ENCODE measurements at regions not wholly inside any gene's neighbourhood (a gene's known extent, or its start where the extent isn't known, plus 50 kb on each side); places are given as distances from the start of the nearest gene placed in this dataset.

- FAIRE-seq (no peak), DNase-seq (ENCODE audit: insufficient read length, low spot score) (no peak)
- TF ChIP-seq POLR2A (IDR thresholded peaks at IDR 0.05; ENCODE audit: low read depth, low read length) = no peak
These were observed 492.3 kb upstream of the PRMT6 start for GRCh38 chr1:106564192-106564591.

- TF ChIP-seq POLR2A (IDR thresholded peaks at IDR 0.05; ENCODE audit: low read depth, low read length) = no peak
- FAIRE-seq (no peak), DNase-seq (ENCODE audit: insufficient read length, low spot score) (no peak)
These were observed 488.1 kb upstream of the PRMT6 start for GRCh38 chr1:106568201-106568974.

GRCh38 chr1:106571109-106571508 is 485.4 kb upstream of the PRMT6 start:
- DNase-seq (ENCODE audit: insufficient read length, low spot score) (no peak), FAIRE-seq (no peak)
- TF ChIP-seq POLR2A (IDR thresholded peaks at IDR 0.05; ENCODE audit: low read depth, low read length) = no peak

GRCh38 chr1:106584107-106584506 is 472.4 kb upstream of the PRMT6 start:
- DNase-seq (ENCODE audit: insufficient read length, low spot score) = no peak
- TF ChIP-seq POLR2A (IDR thresholded peaks at IDR 0.05; ENCODE audit: low read depth, low read length) = no peak
- FAIRE-seq = no peak

- no peak for TF ChIP-seq POLR2A (IDR thresholded peaks at IDR 0.05; ENCODE audit: low read depth, low read length)
- DNase-seq (ENCODE audit: insufficient read length, low spot score) = no peak
- FAIRE-seq = no peak
These were observed 471.8 kb upstream of the PRMT6 start for GRCh38 chr1:106584676-106585075.

- FAIRE-seq (no peak), DNase-seq (ENCODE audit: insufficient read length, low spot score) (no peak)
- no peak for TF ChIP-seq POLR2A (IDR thresholded peaks at IDR 0.05; ENCODE audit: low read depth, low read length)
These were observed 455.8 kb upstream of the PRMT6 start for GRCh38 chr1:106600626-106601025.

- FAIRE-seq (no peak), DNase-seq (ENCODE audit: insufficient read length, low spot score) (no peak)
- no peak for TF ChIP-seq POLR2A (IDR thresholded peaks at IDR 0.05; ENCODE audit: low read depth, low read length)
These were observed 452.9 kb upstream of the PRMT6 start for GRCh38 chr1:106603616-106604015.

- no peak for DNase-seq (ENCODE audit: insufficient read length, low spot score)
- no peak for TF ChIP-seq POLR2A (IDR thresholded peaks at IDR 0.05; ENCODE audit: low read depth, low read length)
- FAIRE-seq = no peak
These were observed 447.6 kb upstream of the PRMT6 start for GRCh38 chr1:106608841-106609240.

GRCh38 chr1:106613068-106613467 is 443.4 kb upstream of the PRMT6 start:
- TF ChIP-seq POLR2A (IDR thresholded peaks at IDR 0.05; ENCODE audit: low read depth, low read length) = no peak
- no peak for FAIRE-seq
- DNase-seq (ENCODE audit: insufficient read length, low spot score) = no peak

GRCh38 chr1:106613861-106614260 is 442.6 kb upstream of the PRMT6 start:
- no peak for TF ChIP-seq POLR2A (IDR thresholded peaks at IDR 0.05; ENCODE audit: low read depth, low read length)
- no peak for FAIRE-seq
- DNase-seq (ENCODE audit: insufficient read length, low spot score) = no peak

- no peak for TF ChIP-seq POLR2A (IDR thresholded peaks at IDR 0.05; ENCODE audit: low read depth, low read length)
- DNase-seq (ENCODE audit: insufficient read length, low spot score) (no peak), FAIRE-seq (no peak)
These were observed 441.0 kb upstream of the PRMT6 start for GRCh38 chr1:106615473-106615872.

- DNase-seq (ENCODE audit: insufficient read length, low spot score) (no peak), FAIRE-seq (no peak)
- no peak for TF ChIP-seq POLR2A (IDR thresholded peaks at IDR 0.05; ENCODE audit: low read depth, low read length)
These were observed 437.2 kb upstream of the PRMT6 start for GRCh38 chr1:106619080-106619826.

GRCh38 chr1:106619827-106620134 is 436.7 kb upstream of the PRMT6 start:
- DNase-seq (ENCODE audit: insufficient read length, low spot score) = no peak
- no peak for FAIRE-seq

GRCh38 chr1:106620521-106620954 is 435.9 kb upstream of the PRMT6 start:
- FAIRE-seq (peak; percentile 99), DNase-seq (ENCODE audit: insufficient read length, low spot score) (peak; percentile 65)
- TF ChIP-seq POLR2A (IDR thresholded peaks at IDR 0.05; ENCODE audit: low read depth, low read length) = no peak

More at GRCh38 chr1:106619827-106620134, 436.7 kb upstream of the PRMT6 start:
- TF ChIP-seq POLR2A (IDR thresholded peaks at IDR 0.05; ENCODE audit: low read depth, low read length) = no peak

GRCh38 chr1:106621853-106622252 is 434.6 kb upstream of the PRMT6 start:
- FAIRE-seq (no peak), DNase-seq (ENCODE audit: insufficient read length, low spot score) (no peak)
- no peak for TF ChIP-seq POLR2A (IDR thresholded peaks at IDR 0.05; ENCODE audit: low read depth, low read length)
